GM12878 (cell line): ENCODE measurements at regions not wholly inside any gene's neighbourhood (a gene's known extent, or its start where the extent isn't known, plus 50 kb on each side); places are given as distances from the start of the nearest gene placed in this dataset.

Experiments used
- ATAC-seq: fragments of 200-7000 bp; cut with Tn5 transposase; 3 replicates; pipeline ENCODE4 v1.9.1; 2020; ENCODE audit warnings: mild to moderate bottlenecking, moderate library complexity
- BruUV-seq: library from RNA; stranded (reverse); fragments of 400-500 nt; replicated peaks from 2 replicates; lab custom pipeline; 2021; lab: Mats Ljungman, UMichigan
- CTCF ChIA-PET: fragments of 300-600 bp; sonication (Branson Sonifier 250); formaldehyde crosslinking; extraction: SDS; loops from one replicate; lab custom pipeline; 2021; ENCODE audit warnings: inconsistent platforms; lab: Yijun Ruan, JAX
- POLR2A ChIA-PET: fragments of 350-600 bp; formaldehyde crosslinking; extraction: SDS; loops from one replicate; lab custom pipeline; 2021; ENCODE audit warnings: inconsistent platforms; lab: Charles Lee
- RAD21 ChIA-PET: fragments of 300-600 bp; sonication (Branson Sonifier 250); formaldehyde crosslinking; loops from one replicate; lab custom pipeline; 2023; ENCODE audit warnings: antibody characterized with exemption; ENCODE audit not compliant: unreplicated experiment; lab: Charles Lee
- SMC1A ChIA-PET: fragments of 300-600 bp; sonication (Branson Sonifier 250); formaldehyde crosslinking; loops from one replicate; lab custom pipeline; 2023; ENCODE audit not compliant: unreplicated experiment, uncharacterized antibody; lab: Charles Lee
- DNase-seq: peaks from one replicate; pipeline ENCODE4 v3.0.0-alpha.2; 2011; ENCODE audit warnings: low read depth, low spot score
- FAIRE-seq: peaks from 3 replicates; lab custom pipeline; 2011; peaks lifted over from hg19 to GRCh38; lab: Jason Lieb, UNC
- H2AFZ ChIP-seq: 2 replicates; pipeline ENCODE4 v1.6.0; 2011; ENCODE audit warnings: low read depth, low read length, control low read depth; ENCODE audit not compliant: control insufficient read depth
- H3K27ac ChIP-seq: 2 replicates; pipeline ENCODE4 v1.5.1; 2011; ENCODE audit warnings: control low read depth; ENCODE audit not compliant: control insufficient read depth, insufficient read depth
- H3K27me3 ChIP-seq, 2 experiments: replicated peaks in 1 of 2; 2 replicates each; pipeline versions ENCODE4 v1.6.0 to v1.6.1; 2011; ENCODE audit warnings: low read length in 1 of 2; ENCODE audit not compliant: control insufficient read depth in 2 of 2, insufficient read depth in 2 of 2
- H3K36me3 ChIP-seq, 2 experiments: 2 replicates each; pipeline ENCODE4 v1.5.1; 2011; ENCODE audit warnings: low read length in 1 of 2; ENCODE audit not compliant: control insufficient read depth in 2 of 2, insufficient read depth in 2 of 2
- H3K4me1 ChIP-seq: 2 replicates; pipeline ENCODE4 v1.6.1; 2011; ENCODE audit warnings: mild to moderate bottlenecking, low read length, moderate library complexity, mixed read lengths; ENCODE audit not compliant: control insufficient read depth, insufficient read depth
- H3K4me2 ChIP-seq: 2 replicates; pipeline ENCODE4 v1.6.0; 2011; ENCODE audit warnings: control low read depth; ENCODE audit not compliant: control insufficient read depth, insufficient read depth
- H3K4me3 ChIP-seq: fragments of 200-600 bp; sonication (generic); 2 replicates; pipeline ENCODE4 v1.5.1; 2016
- H3K79me2 ChIP-seq: 2 replicates; pipeline ENCODE4 v1.6.0; 2011; ENCODE audit warnings: low read length; ENCODE audit not compliant: control insufficient read depth, insufficient read depth
- H3K9ac ChIP-seq: 2 replicates; pipeline ENCODE4 v1.8.0; 2011; ENCODE audit warnings: low read length, control low read depth, mixed read lengths; ENCODE audit not compliant: control insufficient read depth, insufficient read depth
- H3K9me3 ChIP-seq: replicated peaks from 3 replicates; pipeline ENCODE4 v1.5.1; 2011; ENCODE audit warnings: mild to moderate bottlenecking, low read length; ENCODE audit not compliant: control insufficient read depth, insufficient read depth
- H4K20me1 ChIP-seq: 2 replicates; pipeline ENCODE4 v1.6.0; 2011; ENCODE audit not compliant: control insufficient read depth, insufficient read depth
- ASH2L ChIP-seq: fragments of 300-600, 200-600 bp; sonication (generic); IDR thresholded peaks from 2 replicates; pipeline ENCODE4 v1.6.1; 2017; ENCODE audit warnings: low read depth, mild to moderate bottlenecking, borderline replicate concordance
- CBFB ChIP-seq: IDR thresholded peaks from 2 replicates; pipeline ENCODE4 v1.6.1; 2016; ENCODE audit warnings: antibody characterized with exemption, low read depth
- CHD2 ChIP-seq: IDR thresholded peaks from 2 replicates; pipeline ENCODE4 v1.6.1; 2011; ENCODE audit warnings: low read depth, low read length, improper control_type of control experiment, borderline replicate concordance
- EED ChIP-seq: sonication (generic); IDR thresholded peaks from 2 replicates; pipeline ENCODE4 v1.6.1; 2016; ENCODE audit warnings: antibody characterized with exemption, low read depth
- IKZF1 ChIP-seq: fragments of 450-650 bp; conservative IDR thresholded peaks from 2 replicates; pipeline ENCODE4 v1.6.1; 2017; ENCODE audit warnings: antibody characterized with exemption, mild to moderate bottlenecking
- IRF5 ChIP-seq: fragments of 450-650 bp; IDR thresholded peaks from 2 replicates; pipeline ENCODE4 v1.6.1; 2017; ENCODE audit warnings: borderline replicate concordance
- PBX3 ChIP-seq: IDR thresholded peaks from 2 replicates; pipeline ENCODE4 v1.6.1; 2011; ENCODE audit warnings: mild to moderate bottlenecking, low read depth, low read length, moderate library complexity; ENCODE audit not compliant: insufficient replicate concordance
- POLR2AphosphoS2 ChIP-seq: IDR thresholded peaks from 2 replicates; pipeline ENCODE4 v1.6.1; 2011; ENCODE audit warnings: low read depth, mild to moderate bottlenecking, low read length, improper control_type of control experiment, moderate library complexity
- RB1 ChIP-seq: fragments of 450-650 bp; formaldehyde crosslinking; IDR thresholded peaks from 2 replicates; pipeline ENCODE4 v1.6.1; 2017; ENCODE audit warnings: mild to moderate bottlenecking, borderline replicate concordance
- SMAD1 ChIP-seq: fragments of 450-650 bp; IDR thresholded peaks from 2 replicates; pipeline ENCODE4 v1.6.1; 2018; ENCODE audit warnings: mild to moderate bottlenecking, low read depth; ENCODE audit not compliant: partially characterized antibody
- SRF ChIP-seq, 2 experiments: IDR thresholded peaks; 2 replicates each; pipeline ENCODE4 v1.6.1; 2011; ENCODE audit warnings: low read depth in 2 of 2, low read length in 2 of 2, mild to moderate bottlenecking in 1 of 2, moderate library complexity in 1 of 2
- ZBED1 ChIP-seq: IDR thresholded peaks from 2 replicates; pipeline ENCODE4 v1.6.1; 2016; ENCODE audit warnings: borderline replicate concordance
- ZBTB40 ChIP-seq: fragments of 450-650 bp; IDR thresholded peaks from 2 replicates; pipeline ENCODE4 v1.6.1; 2016; ENCODE audit warnings: mild to moderate bottlenecking, moderate library complexity, borderline replicate concordance
- ZNF622 ChIP-seq: fragments of 450-650 bp; IDR thresholded peaks from 2 replicates; pipeline ENCODE4 v1.6.1; 2017; ENCODE audit warnings: mild to moderate bottlenecking, inconsistent platforms
- WGBS: methylation state at CpG from one replicate; pipeline ENCODE4 v1.1.6; 2016; ENCODE audit warnings: low lambda C conversion rate; ENCODE audit not compliant: insufficient replicate concordance, insufficient coverage; ENCODE audit errors: missing lambda C conversion rate; 5-methylcytosine and 5-hydroxymethylcytosine counted together
- in situ Hi-C: fragments of 300-500 bp; cut with MboI; formaldehyde crosslinking; loops from 9 replicates; pipeline ENCODE4 v1.14.3; 2018; ENCODE audit warnings: mixed read lengths
- intact Hi-C: fragments of 100-400 bp; cut with micrococcal nuclease; formaldehyde crosslinking; loops from one replicate; pipeline ENCODE4 v1.14.2; 2022; ENCODE audit not compliant: unreplicated experiment

GRCh38 chr5:38029397-38030065, 189.7 kb upstream of the GDNF start:
- FAIRE-seq (no peak), DNase-seq (no peak), ATAC-seq (no peak)
- H3K27me3 ChIP-seq = no peaks in the 10 kb centered on the region
- intact Hi-C loops = no loop called here
- H4K20me1 ChIP-seq = no peaks in the 10 kb centered on the region
- CTCF ChIA-PET = no interaction called here
- no TSS peak for BruUV-seq
- TF ChIP-seq ZBED1 = no peak
- TF ChIP-seq POLR2AphosphoS2 = no peak
- TF ChIP-seq PBX3 = no peak
- no peak for TF ChIP-seq EED
- no peak for TF ChIP-seq CHD2
- TF ChIP-seq IRF5 = no peak
- no peak for TF ChIP-seq SRF (IDR thresholded peaks at IDR 0.05; ENCODE audit: low read depth in 2 of 2, low read length in 2 of 2)
- TF ChIP-seq ASH2L = no peak
- TF ChIP-seq IKZF1 = no peak
- no peak for TF ChIP-seq ZBTB40
- TF ChIP-seq ZNF622 = no peak
- no peak for TF ChIP-seq RB1
- TF ChIP-seq SMAD1 = no peak
- no peak for TF ChIP-seq CBFB
- POLR2A ChIA-PET = no interaction called here
- H3K4me1 ChIP-seq = no peaks in the 10 kb centered on the region
- H3K79me2 ChIP-seq = no peaks in the 10 kb centered on the region
- SMC1A ChIA-PET = no interaction called here
- no peak overlapping the region for H3K9ac ChIP-seq
- WGBS = 80% methylated on average over 6 of the region's 6 CpGs
- no peak overlapping the region for H3K27ac ChIP-seq
- H3K9me3 ChIP-seq = no peaks in the 10 kb centered on the region
- no peak overlapping the region for H3K4me3 ChIP-seq
- no peak overlapping the region for H3K4me2 ChIP-seq
- no peaks in the 10 kb centered on the region for H3K36me3 ChIP-seq
- RAD21 ChIA-PET = no interaction called here
- in situ Hi-C loops = no loop called here
- H2AFZ ChIP-seq = no peak overlapping the region
